Smooth muscle cell (in vitro differentiated cells): ENCODE measurements at regions not wholly inside any gene's neighbourhood (a gene's known extent, or its start where the extent isn't known, plus 50 kb on each side); places are given as distances from the start of the nearest gene placed in this dataset.

Source experiments
- DNase-seq: peaks from one replicate; lab custom pipeline; 2025; ENCODE audit not compliant: unreplicated experiment; lab: John Stamatoyannopoulos, UW
- H2AFZ ChIP-seq: fragments of 200-600 bp; sonication (generic); 2 replicates; pipeline ENCODE4 v1.6.0; 2016; ENCODE audit warnings: antibody characterized with exemption, low read depth, mild to moderate bottlenecking
- H3F3A ChIP-seq: fragments of 200-600 bp; sonication (generic); 2 replicates; pipeline ENCODE4 v1.6.0; 2017; ENCODE audit warnings: antibody characterized with exemption, low read depth
- H3K27ac ChIP-seq: fragments of 200-600 bp; sonication (generic); 2 replicates; pipeline ENCODE4 v1.5.1; 2016; ENCODE audit warnings: low read depth, mild to moderate bottlenecking
- H3K27me3 ChIP-seq: fragments of 200-600 bp; sonication (generic); 2 replicates; pipeline ENCODE4 v1.6.1; 2016; ENCODE audit warnings: low read depth, mild to moderate bottlenecking
- H3K36me3 ChIP-seq: fragments of 200-600 bp; sonication (generic); 2 replicates; pipeline ENCODE4 v1.5.1; 2016; ENCODE audit warnings: low read depth
- H3K4me1 ChIP-seq: fragments of 200-600 bp; sonication (generic); 2 replicates; pipeline ENCODE4 v1.5.1; 2016; ENCODE audit warnings: low read depth
- H3K4me2 ChIP-seq: fragments of 200-600 bp; sonication (generic); 2 replicates; pipeline ENCODE4 v1.6.0; 2016; ENCODE audit warnings: mild to moderate bottlenecking
- H3K4me3 ChIP-seq: fragments of 200-600 bp; sonication (generic); 2 replicates; pipeline ENCODE4 v1.5.1; 2016; ENCODE audit warnings: mild to moderate bottlenecking
- H3K79me2 ChIP-seq: fragments of 200-600 bp; sonication (generic); 2 replicates; pipeline ENCODE4 v1.6.0; 2016; ENCODE audit warnings: low read depth, mild to moderate bottlenecking
- H3K9ac ChIP-seq: fragments of 200-600 bp; sonication (generic); 2 replicates; pipeline ENCODE4 v1.6.0; 2016; ENCODE audit warnings: low read depth
- H3K9me3 ChIP-seq: fragments of 200-600 bp; sonication (generic); replicated peaks from 2 replicates; pipeline ENCODE4 v1.5.1; 2016; ENCODE audit warnings: low read depth
- H4K20me1 ChIP-seq: fragments of 200-600 bp; sonication (generic); 2 replicates; pipeline ENCODE4 v1.6.0; 2016; ENCODE audit warnings: low read depth
- CTCF ChIP-seq: fragments of 200-600 bp; sonication (generic); IDR thresholded peaks from 2 replicates; pipeline ENCODE4 v1.5.1; 2017; ENCODE audit warnings: borderline replicate concordance, mild to moderate bottlenecking, antibody characterized with exemption; ENCODE audit not compliant: insufficient read depth, poor library complexity, severe bottlenecking
- WGBS: methylation state at CpG from one replicate; pipeline ENCODE4 v1.1.7; 2016; ENCODE audit warnings: low lambda C conversion rate; 5-methylcytosine and 5-hydroxymethylcytosine counted together

- Histone ChIP-seq H3K36me3 (no peaks in the 10 kb centered on the region), H3F3A (no peaks in the 10 kb centered on the region), H3K79me2 (no peaks in the 10 kb centered on the region), H4K20me1 (no peaks in the 10 kb centered on the region), H3K9me3 (no peaks in the 10 kb centered on the region), H3K27ac (no peak overlapping the region), H3K4me1 (no peaks in the 10 kb centered on the region), H3K27me3 (no peaks in the 10 kb centered on the region), H3K4me2 (no peak overlapping the region), H3K9ac (no peak overlapping the region), H3K4me3 (no peak overlapping the region), H2AFZ (no peak overlapping the region)
- no peak for TF ChIP-seq CTCF
- WGBS = 93% methylated on average over 2 of the region's 2 CpGs
- DNase-seq = no peak
Measured at GRCh38 chr4:114304046-114304445, 294.6 kb upstream of the UGT8 start.

GRCh38 chr4:114304567-114304966 is 294.0 kb upstream of the UGT8 start:
- no peaks in the 10 kb centered on the region for H3K27me3 ChIP-seq
- no peaks in the 10 kb centered on the region for H3K4me1 ChIP-seq
- H3K4me2 ChIP-seq = no peak overlapping the region
- H3K79me2 ChIP-seq = no peaks in the 10 kb centered on the region
- no peak for DNase-seq
- H3K27ac ChIP-seq = no peak overlapping the region
- TF ChIP-seq CTCF = no peak
- H3K9me3 ChIP-seq = no peaks in the 10 kb centered on the region
- no peaks in the 10 kb centered on the region for H3K36me3 ChIP-seq
- no peaks in the 10 kb centered on the region for H4K20me1 ChIP-seq
- no peak overlapping the region for H3K9ac ChIP-seq
- H2AFZ ChIP-seq = no peak overlapping the region
- no peak overlapping the region for H3K4me3 ChIP-seq
- H3F3A ChIP-seq = no peaks in the 10 kb centered on the region
- 86% methylated on average over 1 of the region's 1 CpG for WGBS

GRCh38 chr4:114306946-114307345 is 291.7 kb upstream of the UGT8 start:
- Histone ChIP-seq H3K4me3 (no peak overlapping the region), H3K4me1 (no peaks in the 10 kb centered on the region), H2AFZ (no peak overlapping the region), H3K27me3 (no peaks in the 10 kb centered on the region), H3K27ac (no peak overlapping the region), H3F3A (no peaks in the 10 kb centered on the region), H3K79me2 (no peaks in the 10 kb centered on the region), H3K9me3 (no peaks in the 10 kb centered on the region), H4K20me1 (no peaks in the 10 kb centered on the region), H3K9ac (no peak overlapping the region), H3K36me3 (no peaks in the 10 kb centered on the region), H3K4me2 (no peak overlapping the region)
- no peak for DNase-seq
- no peak for TF ChIP-seq CTCF
- 85% methylated on average over 2 of the region's 2 CpGs for WGBS

- DNase-seq = no peak
- no peaks in the 10 kb centered on the region for H3K4me1 ChIP-seq
- no peaks in the 10 kb centered on the region for H3K27me3 ChIP-seq
- H4K20me1 ChIP-seq = no peaks in the 10 kb centered on the region
- TF ChIP-seq CTCF = no peak
- no peaks in the 10 kb centered on the region for H3K9me3 ChIP-seq
- no peaks in the 10 kb centered on the region for H3F3A ChIP-seq
- no peaks in the 10 kb centered on the region for H3K79me2 ChIP-seq
- H3K36me3 ChIP-seq = no peaks in the 10 kb centered on the region
- H3K27ac ChIP-seq = no peak overlapping the region
- H2AFZ ChIP-seq = no peak overlapping the region
- H3K9ac ChIP-seq = no peak overlapping the region
- H3K4me2 ChIP-seq = no peak overlapping the region
- no peak overlapping the region for H3K4me3 ChIP-seq
Measured at GRCh38 chr4:114310296-114310925, 288.2 kb upstream of the UGT8 start.
